Right atrium auricular region (tissue), 2 donors: ENCODE measurements at regions not wholly inside any gene's neighbourhood (a gene's known extent, or its start where the extent isn't known, plus 50 kb on each side); places are given as distances from the start of the nearest gene placed in this dataset.

ENCODE experiments used
- DNase-seq: peaks from one replicate; pipeline ENCODE4 v3.0.0-alpha.2; 2019; ENCODE audit warnings: low spot score
- H3K27ac ChIP-seq, 2 donors: fragments of 200-600 bp; sonication (generic); 1 replicate in 1 of 2; 2 replicates in 1 of 2; pipeline ENCODE4 v1.5.1; 2016 to 2019
- H3K27me3 ChIP-seq, 2 donors: fragments of 200-600 bp; sonication (generic); one replicate each; pipeline versions ENCODE4 v1.5.1 to v1.6.0; 2017 to 2019
- H3K36me3 ChIP-seq: fragments of 200-600 bp; sonication (generic); one replicate; pipeline ENCODE4 v1.5.1; 2016
- H3K4me1 ChIP-seq, 2 donors: fragments of 200-600 bp; sonication (generic); one replicate each; pipeline versions ENCODE4 v1.5.1 to v1.6.0; 2017 to 2019
- H3K4me3 ChIP-seq, 2 donors: fragments of 200-600 bp; sonication (generic); 1 replicate in 1 of 2; 2 replicates in 1 of 2; pipeline ENCODE4 v1.5.1; 2017 to 2019; ENCODE audit warnings: mild to moderate bottlenecking in 1 of 2, moderate library complexity in 1 of 2
- H3K9me3 ChIP-seq, 2 donors: fragments of 200-600 bp; sonication (generic); one replicate each; pipeline ENCODE4 v1.5.1; 2019
- CTCF ChIP-seq, 2 donors: fragments of 200-600 bp; sonication (generic); IDR thresholded peaks; one replicate each; pipeline ENCODE4 v1.5.1; 2019; ENCODE audit warnings: antibody characterized with exemption in 2 of 2

- no peaks in the 10 kb centered on the region for H3K9me3 ChIP-seq
- no peaks in the 10 kb centered on the region for H3K4me1 ChIP-seq
- H3K36me3 ChIP-seq: no peaks in the 10 kb centered on the region
- TF ChIP-seq CTCF (IDR thresholded peaks at IDR 0.05): no peak
- H3K4me3 ChIP-seq: no peak overlapping the region
- no peak overlapping the region for H3K27ac ChIP-seq
- DNase-seq: no peak
- H3K27me3 ChIP-seq: no peaks in the 10 kb centered on the region
Measured at GRCh38 chr21:22046576-22046975, 1048.4 kb downstream of the NCAM2 start.

GRCh38 chr21:22056904-22057303 is 1058.7 kb downstream of the NCAM2 start:
- DNase-seq: no peak
- no peak for TF ChIP-seq CTCF (IDR thresholded peaks at IDR 0.05)
- no peak overlapping the region for H3K4me3 ChIP-seq

GRCh38 chr21:22062472-22063139 is 1064.4 kb downstream of the NCAM2 start:
- Histone ChIP-seq H3K27ac (no peak overlapping the region), H3K4me3 (no peak overlapping the region), H3K4me1 (no peaks in the 10 kb centered on the region), H3K36me3 (no peaks in the 10 kb centered on the region), H3K9me3 (no peaks in the 10 kb centered on the region), H3K27me3 (no peaks in the 10 kb centered on the region)
- DNase-seq: no peak
- TF ChIP-seq CTCF (IDR thresholded peaks at IDR 0.05): no peak

More at GRCh38 chr21:22056904-22057303, 1058.7 kb downstream of the NCAM2 start:
- Histone ChIP-seq H3K9me3 (no peaks in the 10 kb centered on the region), H3K4me1 (no peaks in the 10 kb centered on the region), H3K36me3 (no peaks in the 10 kb centered on the region), H3K27ac (no peak overlapping the region), H3K27me3 (no peaks in the 10 kb centered on the region)

GRCh38 chr21:22063140-22063539 is 1064.9 kb downstream of the NCAM2 start:
- DNase-seq: no peak
- Histone ChIP-seq H3K36me3 (no peaks in the 10 kb centered on the region), H3K27me3 (no peaks in the 10 kb centered on the region), H3K9me3 (no peaks in the 10 kb centered on the region), H3K4me1 (no peaks in the 10 kb centered on the region), H3K27ac (no peak overlapping the region), H3K4me3 (no peak overlapping the region)
- no peak for TF ChIP-seq CTCF (IDR thresholded peaks at IDR 0.05)

GRCh38 chr21:22076471-22076870 is 1078.3 kb downstream of the NCAM2 start:
- H3K9me3 ChIP-seq: peaks cover 0 to 7% of the 10 kb centered on the region in 2 donors
- H3K4me3 ChIP-seq: no peak overlapping the region
- H3K4me1 ChIP-seq: no peaks in the 10 kb centered on the region
- TF ChIP-seq CTCF (IDR thresholded peaks at IDR 0.05): no peak
- H3K36me3 ChIP-seq: no peaks in the 10 kb centered on the region
- H3K27ac ChIP-seq: no peak overlapping the region
- no peaks in the 10 kb centered on the region for H3K27me3 ChIP-seq
- no peak for DNase-seq

GRCh38 chr21:22083899-22084298 is 1085.7 kb downstream of the NCAM2 start:
- no peaks in the 10 kb centered on the region for H3K4me1 ChIP-seq
- no peaks in the 10 kb centered on the region for H3K36me3 ChIP-seq
- H3K4me3 ChIP-seq: no peak overlapping the region
- peaks cover 0 to 11% of the 10 kb centered on the region in 2 donors for H3K9me3 ChIP-seq
- no peak overlapping the region for H3K27ac ChIP-seq
- DNase-seq: no peak
- H3K27me3 ChIP-seq: no peaks in the 10 kb centered on the region
- TF ChIP-seq CTCF (IDR thresholded peaks at IDR 0.05): no peak
